Aorta (tissue), 5 donors: ENCODE measurements at regions not wholly inside any gene's neighbourhood (a gene's known extent, or its start where the extent isn't known, plus 50 kb on each side); places are given as distances from the start of the nearest gene placed in this dataset.
A peak's percentile ranks its signal among the peaks of the same experiment; 100 is the strongest.

Experiments
- ATAC-seq: fragments of 200-7000 bp; cut with Tn5 transposase; one replicate; pipeline ENCODE4 v1.9.1; 2022; ENCODE audit warnings: moderate library complexity; ENCODE audit not compliant: low FRiP score
- DNase-seq, 2 donors: peaks; one replicate each; pipeline ENCODE4 v3.0.0-alpha.2; 2020
- H3K27ac ChIP-seq, 2 donors: one replicate each; pipeline ENCODE4 v1.5.1; 2013; ENCODE audit warnings: low read length in 2 of 2, mild to moderate bottlenecking in 2 of 2, moderate library complexity in 2 of 2, control low read depth in 1 of 2, inconsistent platforms in 1 of 2, low read depth in 1 of 2
- H3K27me3 ChIP-seq, 2 donors: one replicate each; pipeline ENCODE4 v1.6.1; 2013; ENCODE audit warnings: control low read depth in 1 of 2, low read length in 1 of 2, mild to moderate bottlenecking in 1 of 2, moderate library complexity in 1 of 2; ENCODE audit not compliant: insufficient read depth in 2 of 2, control insufficient read depth in 1 of 2
- H3K36me3 ChIP-seq, 2 donors: one replicate each; pipeline ENCODE4 v1.6.1; 2013; ENCODE audit warnings: control low read depth in 1 of 2, low read length in 1 of 2, mild to moderate bottlenecking in 1 of 2; ENCODE audit not compliant: insufficient read depth in 2 of 2, control insufficient read depth in 1 of 2
- H3K4me1 ChIP-seq, 2 donors: one replicate each; pipeline ENCODE4 v1.6.1; 2013; ENCODE audit warnings: low read length in 2 of 2, control low read depth in 1 of 2, mild to moderate bottlenecking in 1 of 2, moderate library complexity in 1 of 2; ENCODE audit not compliant: insufficient read depth in 2 of 2, control insufficient read depth in 1 of 2
- H3K4me3 ChIP-seq, 2 donors: one replicate each; pipeline ENCODE4 v1.5.1; 2013; ENCODE audit warnings: low read length in 2 of 2, control low read depth in 1 of 2, mild to moderate bottlenecking in 1 of 2
- H3K9me3 ChIP-seq: one replicate; pipeline ENCODE4 v1.6.1; 2013; ENCODE audit warnings: mild to moderate bottlenecking, low read length; ENCODE audit not compliant: control insufficient read depth
- WGBS, 2 donors: extraction: QIAGEN DNeasy Blood & Tissue Kit; methylation state at CpG; one replicate each; pipeline ENCODE4 v1.1.7; 2013; 5-methylcytosine and 5-hydroxymethylcytosine counted together
- intact Hi-C, 2 donors: fragments of 100-400 bp; cut with DNase I; formaldehyde crosslinking; loops; one replicate each; pipeline versions ENCODE4 v1.14.2 to v1.15.0; 2022
- donor health status: healthy with polysubstance abuse.
- donor health status: Bipolar disorder and iron deficiency.
- donor health status: DM: no; HTN: no; CAD: no.
- donor health status: DM: no; HTN: no; CAD: no.
- donor health status: DM: yes; HTN: yes; CAD: no.

- ATAC-seq (no peak), DNase-seq (no peak)
- no peaks in the 10 kb centered on the region for H3K27me3 ChIP-seq
- H3K9me3 ChIP-seq = no peaks in the 10 kb centered on the region
- intact Hi-C loops = no loop called here
- no peaks in the 10 kb centered on the region for H3K4me1 ChIP-seq
- no peaks in the 10 kb centered on the region for H3K36me3 ChIP-seq
- H3K27ac ChIP-seq = no peak overlapping the region
- H3K4me3 ChIP-seq = no peak overlapping the region
- WGBS, 2 donors = 72 to 83% methylated on average over 3 of the region's 3 CpGs
These were observed 171.7 kb downstream of the FGF1 start for GRCh38 chr5:142514196-142514595.

- no peak overlapping the region for H3K4me3 ChIP-seq
- ATAC-seq (peak; percentile 58), DNase-seq (no peak)
- peaks cover 0 to 3% of the 10 kb centered on the region in 2 donors for H3K4me1 ChIP-seq
- H3K27ac ChIP-seq = no peak overlapping the region
- H3K36me3 ChIP-seq = no peaks in the 10 kb centered on the region
- intact Hi-C loops = no loop called here
- H3K9me3 ChIP-seq = no peaks in the 10 kb centered on the region
- WGBS, 2 donors = 89 to 90% methylated on average over 16 of the region's 16 CpGs
- H3K27me3 ChIP-seq = no peaks in the 10 kb centered on the region
These were observed 173.5 kb downstream of the FGF1 start for GRCh38 chr5:142512043-142513042.

- Histone ChIP-seq H3K9me3 (no peaks in the 10 kb centered on the region), H3K27me3 (no peaks in the 10 kb centered on the region), H3K4me1 (peaks cover 0 to 3% of the 10 kb centered on the region in 2 donors), H3K27ac (no peak overlapping the region), H3K4me3 (no peak overlapping the region), H3K36me3 (no peaks in the 10 kb centered on the region)
- no peak for ATAC-seq
- no peak for DNase-seq
- intact Hi-C loops = no loop called here
- 99 to 100% methylated on average over 2 of the region's 2 CpGs for WGBS, 2 donors
These were observed 174.5 kb downstream of the FGF1 start for GRCh38 chr5:142511358-142511757.

DNA sequence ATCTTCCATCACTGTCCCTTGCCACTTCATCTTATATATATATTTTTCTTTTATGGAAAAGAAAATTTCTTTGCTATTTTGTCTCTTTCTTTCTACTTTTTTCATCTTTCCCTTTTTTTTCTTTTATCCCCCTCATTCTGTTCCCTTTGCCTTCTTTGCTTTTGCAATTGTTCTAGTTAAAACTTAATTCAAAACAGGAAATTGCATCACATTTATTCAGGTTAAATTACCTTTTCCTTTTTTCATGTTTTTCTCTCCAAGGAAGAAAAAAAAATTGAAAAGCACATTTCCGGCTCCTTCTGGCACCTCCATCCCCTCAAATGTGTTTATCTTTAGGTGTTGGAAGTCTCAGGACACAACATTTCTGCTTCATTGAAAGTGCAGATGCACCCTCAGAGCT lies 176.9 kb downstream of the FGF1 start:
- ATAC-seq = no peak
- H3K27ac ChIP-seq = no peak overlapping the region

GRCh38 chr5:142508591-142508990 lies 177.3 kb downstream of the FGF1 start:
- intact Hi-C loops = no loop called here
- DNase-seq (no peak), ATAC-seq (no peak)
- Histone ChIP-seq H3K4me3 (no peak overlapping the region), H3K9me3 (no peaks in the 10 kb centered on the region), H3K4me1 (peaks cover 0 to 3% of the 10 kb centered on the region in 2 donors), H3K36me3 (no peaks in the 10 kb centered on the region), H3K27ac (no peak overlapping the region), H3K27me3 (no peaks in the 10 kb centered on the region)
- WGBS, 2 donors = 92 to 94% methylated on average over 2 of the region's 2 CpGs

More for the DNA sequence above, 176.9 kb downstream of the FGF1 start:
- no peak for DNase-seq
- WGBS, 2 donors = 82 to 85% methylated on average over 1 of the region's 1 CpG
- Histone ChIP-seq H3K36me3 (no peaks in the 10 kb centered on the region), H3K27me3 (no peaks in the 10 kb centered on the region), H3K4me1 (peaks cover 0 to 3% of the 10 kb centered on the region in 2 donors), H3K9me3 (no peaks in the 10 kb centered on the region), H3K4me3 (no peak overlapping the region)
- intact Hi-C loops = no loop called here

- intact Hi-C loops = no loop called here
- Histone ChIP-seq H3K36me3 (no peaks in the 10 kb centered on the region), H3K4me3 (peak overlapping the region; percentile 4 to 5), H3K27me3 (no peaks in the 10 kb centered on the region), H3K27ac (no peak overlapping the region), H3K9me3 (no peaks in the 10 kb centered on the region), H3K4me1 (peaks cover 0 to 3% of the 10 kb centered on the region in 2 donors)
- WGBS, 2 donors = 32 to 39% methylated on average over 21 of the region's 21 CpGs
- DNase-seq = no peak
- no peak for ATAC-seq
These were observed 178.1 kb downstream of the FGF1 start for GRCh38 chr5:142507531-142508372.

DNA sequence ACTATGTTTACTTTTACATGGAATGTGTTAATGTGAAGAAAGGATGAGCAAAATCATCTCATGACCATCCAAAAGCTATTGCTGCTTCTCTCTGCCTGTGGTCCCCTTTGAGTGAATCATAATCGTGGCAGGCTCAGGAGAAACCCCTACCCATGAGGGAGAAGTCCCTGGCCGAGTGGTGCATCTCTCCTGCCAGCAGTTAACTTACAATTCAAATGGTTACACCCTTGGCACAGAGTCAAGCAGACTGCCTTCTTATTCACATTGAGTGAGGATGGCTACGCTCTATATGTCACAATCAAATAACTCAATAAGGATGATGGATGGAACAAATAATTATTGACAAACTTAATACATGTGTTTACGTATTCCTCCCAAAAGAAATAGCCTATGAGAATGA lies 179.1 kb downstream of the FGF1 start:
- Histone ChIP-seq H3K4me1 (peaks cover 0 to 3% of the 10 kb centered on the region in 2 donors), H3K4me3 (no peak overlapping the region), H3K9me3 (no peaks in the 10 kb centered on the region), H3K27me3 (no peaks in the 10 kb centered on the region), H3K27ac (no peak overlapping the region), H3K36me3 (no peaks in the 10 kb centered on the region)
- 75 to 81% methylated on average over 4 of the region's 4 CpGs for WGBS, 2 donors
- ATAC-seq (no peak), DNase-seq (no peak)
- intact Hi-C loops = no loop called here

DNA sequence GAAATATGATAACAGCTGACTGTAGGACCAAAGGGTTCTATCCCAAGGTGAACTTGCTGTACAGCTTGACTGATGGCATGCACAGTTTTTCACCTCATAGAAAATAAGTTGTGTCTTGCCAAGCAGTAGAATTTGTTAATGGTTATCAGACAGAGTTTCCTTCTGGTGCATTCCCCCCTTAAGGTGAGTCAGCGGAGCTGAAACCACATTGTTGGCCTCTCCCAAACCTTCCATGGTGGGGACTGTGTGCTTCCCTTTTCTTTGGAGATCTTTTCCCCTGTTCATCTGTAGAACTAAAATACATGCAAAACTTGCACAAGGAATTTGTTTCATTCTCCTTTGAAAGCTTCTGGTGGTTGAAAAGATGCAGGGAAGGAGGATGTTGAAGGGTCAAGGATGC lies 179.8 kb downstream of the FGF1 start:
- H3K4me1 ChIP-seq = peaks cover 0 to 3% of the 10 kb centered on the region in 2 donors
- H3K27ac ChIP-seq = no peak overlapping the region
- no peak for ATAC-seq
- no peaks in the 10 kb centered on the region for H3K9me3 ChIP-seq
- H3K4me3 ChIP-seq = no peak overlapping the region
- DNase-seq = no peak
- 95 to 100% methylated on average over 1 of the region's 1 CpG for WGBS, 2 donors
- H3K27me3 ChIP-seq = no peaks in the 10 kb centered on the region
- intact Hi-C loops = no loop called here
- H3K36me3 ChIP-seq = no peaks in the 10 kb centered on the region
